H1 (cell line): ENCODE measurements at regions not wholly inside any gene's neighbourhood (a gene's known extent, or its start where the extent isn't known, plus 50 kb on each side); places are given as distances from the start of the nearest gene placed in this dataset.

Source experiments
- CTCF ChIA-PET: fragments of 300-600 bp; sonication (Branson Sonifier 250); formaldehyde crosslinking; loops from one replicate; lab custom pipeline; 2021; ENCODE audit not compliant: partially characterized antibody; lab: Charles Lee
- POLR2A ChIA-PET: fragments of 300-600 bp; sonication (Branson Sonifier 250); formaldehyde crosslinking; loops from one replicate; lab custom pipeline; 2021; ENCODE audit warnings: inconsistent platforms; ENCODE audit not compliant: partially characterized antibody; lab: Charles Lee
- DNase-seq, 2 experiments: peaks; one replicate each; pipeline versions ENCODE4 v3.0.0 to v3.0.0-alpha.2; 2010 to 2022; ENCODE audit warnings: low spot score in 2 of 2, low read depth in 1 of 2, mixed read lengths in 1 of 2
- FAIRE-seq: peaks from 2 replicates; lab custom pipeline; 2011; peaks lifted over from hg19 to GRCh38; lab: Jason Lieb, UNC
- H2AFZ ChIP-seq: 2 replicates; pipeline ENCODE4 v1.8.1; 2012; ENCODE audit warnings: low read length, inconsistent platforms
- H2AK5ac ChIP-seq: 2 replicates; pipeline ENCODE4 v1.6.1; 2013; ENCODE audit warnings: low read depth, low read length
- H2BK120ac ChIP-seq: replicated peaks from 2 replicates; pipeline ENCODE3; 2013; ENCODE audit warnings: low read depth, low read length, inconsistent platforms
- H2BK12ac ChIP-seq: 2 replicates; pipeline ENCODE4 v1.6.1; 2013; ENCODE audit warnings: low read depth, low read length
- H2BK15ac ChIP-seq: 2 replicates; pipeline ENCODE4 v1.6.1; 2013; ENCODE audit warnings: low read length
- H2BK20ac ChIP-seq: 2 replicates; pipeline ENCODE4 v1.6.1; 2013; ENCODE audit warnings: low read length
- H2BK5ac ChIP-seq: 2 replicates; pipeline ENCODE4 v1.6.1; 2013; ENCODE audit warnings: low read depth, low read length
- H3K14ac ChIP-seq: 2 replicates; pipeline ENCODE4 v1.6.1; 2013; ENCODE audit warnings: inconsistent platforms; ENCODE audit not compliant: insufficient read length
- H3K18ac ChIP-seq: 2 replicates; pipeline ENCODE4 v1.6.1; 2013; ENCODE audit warnings: low read length; ENCODE audit errors: extremely low read depth
- H3K23ac ChIP-seq: 2 replicates; pipeline ENCODE4 v1.6.1; 2013; ENCODE audit warnings: inconsistent platforms; ENCODE audit not compliant: insufficient read length
- H3K23me2 ChIP-seq: 2 replicates; pipeline ENCODE4 v1.6.1; 2013; ENCODE audit warnings: low read depth, low read length
- H3K27ac ChIP-seq: 2 replicates; pipeline ENCODE4 v1.6.1; 2011; ENCODE audit warnings: low read depth, low read length, inconsistent platforms
- H3K27me3 ChIP-seq, 4 experiments: replicated peaks in 1 of 4; 1 replicate in 1 of 4; 2 replicates in 3 of 4; pipeline versions ENCODE4 v1.6.1 to v1.8.1; 2011 to 2013; ENCODE audit warnings: low read length in 3 of 4, mild to moderate bottlenecking in 3 of 4, inconsistent platforms in 2 of 4, mixed read lengths in 2 of 4, moderate library complexity in 1 of 4; ENCODE audit not compliant: control insufficient read depth in 3 of 4, insufficient read depth in 3 of 4; ENCODE audit errors: extremely low read depth in 1 of 4
- H3K36me3 ChIP-seq, 4 experiments: 2 replicates each; pipeline versions ENCODE4 v1.6.1 to v1.8.1; 2011 to 2013; ENCODE audit warnings: mild to moderate bottlenecking in 4 of 4, low read length in 3 of 4, moderate library complexity in 2 of 4, control low read depth in 1 of 4, inconsistent platforms in 1 of 4; ENCODE audit not compliant: insufficient read depth in 4 of 4, control insufficient read depth in 2 of 4
- H3K4ac ChIP-seq: replicated peaks from 2 replicates; pipeline ENCODE3; 2013; ENCODE audit warnings: low read length, low read depth, mixed read lengths, inconsistent platforms; ENCODE audit not compliant: insufficient read length
- H3K4me1 ChIP-seq, 4 experiments: replicated peaks in 1 of 4; 1 replicate in 1 of 4; 2 replicates in 3 of 4; pipeline versions ENCODE4 v1.6.1 to v1.8.1; 2011 to 2013; ENCODE audit warnings: low read length in 3 of 4, inconsistent platforms in 2 of 4, mixed read lengths in 1 of 4; ENCODE audit not compliant: insufficient read depth in 4 of 4, control insufficient read depth in 3 of 4
- H3K4me2 ChIP-seq, 2 experiments: 2 replicates each; pipeline versions ENCODE4 v1.6.1 to v1.8.1; 2011 to 2013; ENCODE audit warnings: low read depth in 2 of 2, low read length in 2 of 2, control low read depth in 1 of 2, inconsistent platforms in 1 of 2, mild to moderate bottlenecking in 1 of 2; ENCODE audit not compliant: insufficient read depth in 1 of 2
- H3K4me3 ChIP-seq, 4 experiments: fragments of 200-600, 300-600 bp in 1 of 4; sonication (generic), shearing (Covaris generic), sonication (Bioruptor Twin) in 1 of 4; 2 replicates each; pipeline versions ENCODE4 v1.5.1 to v1.8.1; 2011 to 2016; ENCODE audit warnings: low read length in 4 of 4, low read depth in 3 of 4, control low read depth in 2 of 4, inconsistent platforms in 2 of 4, mild to moderate bottlenecking in 2 of 4, mixed read lengths in 1 of 4, moderate library complexity in 1 of 4; ENCODE audit not compliant: insufficient read depth in 2 of 4; ENCODE audit errors: extremely low read depth in 1 of 4
- H3K56ac ChIP-seq: replicated peaks from 2 replicates; pipeline ENCODE3; 2013; ENCODE audit warnings: low read depth, mild to moderate bottlenecking, mixed read lengths, low read length, inconsistent platforms; ENCODE audit not compliant: insufficient read length
- H3K79me1 ChIP-seq: 2 replicates; pipeline ENCODE4 v1.6.1; 2013; ENCODE audit warnings: low read depth, low read length, control low read depth
- H3K79me2 ChIP-seq, 2 experiments: 2 replicates each; pipeline versions ENCODE4 v1.6.1 to v1.8.1; 2012 to 2013; ENCODE audit warnings: low read length in 2 of 2, mild to moderate bottlenecking in 2 of 2, inconsistent platforms in 1 of 2; ENCODE audit not compliant: insufficient read depth in 2 of 2, control insufficient read depth in 1 of 2
- H3K9ac ChIP-seq, 4 experiments: replicated peaks in 1 of 4; 1 replicate in 1 of 4; 2 replicates in 3 of 4; pipeline versions ENCODE4 v1.6.1 to v1.8.1; 2011 to 2013; ENCODE audit warnings: low read depth in 3 of 4, low read length in 3 of 4, control low read depth in 2 of 4, mild to moderate bottlenecking in 2 of 4, moderate library complexity in 2 of 4, inconsistent platforms in 1 of 4; ENCODE audit errors: extremely low read depth in 1 of 4
- H3K9me3 ChIP-seq, 2 experiments: 2 replicates each; pipeline versions ENCODE4 v1.6.1 to v1.8.1; 2012 to 2013; ENCODE audit warnings: mild to moderate bottlenecking in 2 of 2, moderate library complexity in 2 of 2, control low read depth in 1 of 2, inconsistent platforms in 1 of 2, low read depth in 1 of 2, low read length in 1 of 2, mixed read lengths in 1 of 2; ENCODE audit not compliant: insufficient read depth in 2 of 2
- H4K20me1 ChIP-seq, 2 experiments: replicated peaks in 1 of 2; 2 replicates each; pipeline versions ENCODE3 to v1.8.1; 2011 to 2013; ENCODE audit warnings: inconsistent platforms in 2 of 2, low read length in 2 of 2, mild to moderate bottlenecking in 1 of 2; ENCODE audit not compliant: insufficient read depth in 2 of 2, control insufficient read depth in 1 of 2
- H4K5ac ChIP-seq: 2 replicates; pipeline ENCODE4 v1.6.1; 2013; ENCODE audit warnings: low read length, low read depth, mixed read lengths, inconsistent platforms; ENCODE audit not compliant: insufficient read length
- H4K8ac ChIP-seq: 2 replicates; pipeline ENCODE4 v1.8.0; 2013; ENCODE audit warnings: mild to moderate bottlenecking, moderate library complexity, low read length, inconsistent platforms; ENCODE audit not compliant: insufficient read depth; ENCODE audit errors: extremely low read depth
- H4K91ac ChIP-seq: replicated peaks from 2 replicates; pipeline ENCODE3; 2013; ENCODE audit warnings: low read length, mixed read lengths, inconsistent platforms; ENCODE audit not compliant: insufficient read length
- BACH1 ChIP-seq: IDR thresholded peaks from 2 replicates; pipeline ENCODE4 v1.6.1; 2012; ENCODE audit warnings: low read length, improper control_type of control experiment
- GABPA ChIP-seq: IDR thresholded peaks from 2 replicates; pipeline ENCODE4 v1.6.1; 2011; ENCODE audit warnings: mild to moderate bottlenecking, low read length, moderate library complexity, borderline replicate concordance; ENCODE audit not compliant: insufficient read depth
- GTF2F1 ChIP-seq: IDR thresholded peaks from 2 replicates; pipeline ENCODE4 v1.6.1; 2012; ENCODE audit warnings: low read depth, low read length, improper control_type of control experiment, borderline replicate concordance
- RAD21 ChIP-seq, 2 experiments: IDR thresholded peaks in 1 of 2; conservative IDR thresholded peaks in 1 of 2; 2 replicates each; pipeline ENCODE4 v1.6.1; 2011; ENCODE audit warnings: low read depth in 2 of 2, low read length in 2 of 2, improper control_type of control experiment in 1 of 2, inconsistent platforms in 1 of 2, mild to moderate bottlenecking in 1 of 2, moderate library complexity in 1 of 2
- WGBS, 2 experiments: shearing (Covaris generic) in 1 of 2; methylation state at CpG; one replicate each; pipeline versions ENCODE4 v1.1.6 to v1.1.7; 2013 to 2015; ENCODE audit warnings: low lambda C conversion rate in 2 of 2, mixed read lengths in 2 of 2, inconsistent platforms in 1 of 2, low coverage in 1 of 2, missing lambda C conversion rate in 1 of 2; ENCODE audit not compliant: insufficient replicate concordance in 2 of 2, insufficient coverage in 1 of 2, insufficient read length in 1 of 2; ENCODE audit errors: extremely low coverage in 1 of 2, missing lambda C conversion rate in 1 of 2; 5-methylcytosine and 5-hydroxymethylcytosine counted together

- Histone ChIP-seq H2AK5ac (no peak overlapping the region), H3K36me3 (no peaks in the 10 kb centered on the region), H3K4me2 (no peak overlapping the region), H3K27ac (no peak overlapping the region), H3K4me3 (no peak overlapping the region), H4K5ac (no peak overlapping the region), H2BK20ac (no peak overlapping the region), H3K4ac (no peak overlapping the region), H3K56ac (no peak overlapping the region), H2BK5ac (no peak overlapping the region), H2AFZ (no peak overlapping the region), H3K9ac (no peak overlapping the region), H3K79me1 (no peaks in the 10 kb centered on the region), H3K23me2 (0 out of 2 replicates have a peak, but pooled peaks cover 2% of the 10 kb centered on the region), H3K14ac (no peak overlapping the region), H3K79me2 (no peaks in the 10 kb centered on the region), H2BK15ac (no peak overlapping the region), H3K18ac (no peak overlapping the region), H2BK120ac (no peak overlapping the region), H3K23ac (no peak overlapping the region), H3K4me1 (peaks cover 0 to 4% (median 2%) of the 10 kb centered on the region in 4 experiments; a peak in 2 of 7 replicates), H3K9me3 (no peaks in the 10 kb centered on the region), H4K20me1 (no peaks in the 10 kb centered on the region), H2BK12ac (no peak overlapping the region), H4K8ac (no peak overlapping the region), H3K27me3 (no peaks in the 10 kb centered on the region), H4K91ac (no peak overlapping the region)
- 94% methylated on average over 2 of the region's 2 CpGs; no CpG with 5 or more reads in 1 of the 2 experiments for WGBS, 2 experiments
- TF ChIP-seq GTF2F1 = no peak
- TF ChIP-seq GABPA = no peak
- no peak for TF ChIP-seq RAD21 (IDR thresholded peaks at IDR 0.05 in 1 of 2, conservative IDR thresholded peaks at IDR 0.05 in 1 of 2; ENCODE audit: low read depth in 2 of 2, low read length in 2 of 2)
- TF ChIP-seq BACH1 = no peak
- FAIRE-seq (no peak), DNase-seq (no peak)
- POLR2A ChIA-PET = no interaction called here
- CTCF ChIA-PET = interaction anchor here (1.0 to 3.8 kb wide), 5 partner anchors 10 to 225 kb away, joined by 3 to 15 read pairs (median 4); no protein-coding TSS in a partner anchor
Measured at GRCh38 chr10:84765086-84765485, 436.7 kb downstream of the CCSER2 start.
